M059J (cell line): ENCODE measurements at regions not wholly inside any gene's neighbourhood (a gene's known extent, or its start where the extent isn't known, plus 50 kb on each side); places are given as distances from the start of the nearest gene placed in this dataset.

Source experiments
- DNase-seq: peaks from one replicate; pipeline ENCODE4 v3.0.0-alpha.2; 2012; ENCODE audit warnings: low read depth

- no peak for DNase-seq
Observed at GRCh38 chr5:58357799-58358500, 101.9 kb downstream of the PLK2 start.

- peak; percentile 69 for DNase-seq
Observed at GRCh38 chr5:58357121-58357520, 102.8 kb downstream of the PLK2 start.

- DNase-seq: no peak
Observed at GRCh38 chr5:58356662-58357061, 103.2 kb downstream of the PLK2 start.

- DNase-seq: no peak
Observed at GRCh38 chr5:58354827-58355226, 105.1 kb downstream of the PLK2 start.

GRCh38 chr5:58353992-58354391 is 105.9 kb downstream of the PLK2 start:
- peak; percentile 25 for DNase-seq

- DNase-seq: no peak
Observed at GRCh38 chr5:58351190-58351589, 108.7 kb downstream of the PLK2 start.

GRCh38 chr5:58348996-58349728 is 110.7 kb downstream of the PLK2 start:
- DNase-seq: peak; percentile 76

GRCh38 chr5:58346041-58346440 is 113.8 kb downstream of the PLK2 start:
- DNase-seq: peak; percentile 17

- DNase-seq: no peak
Observed at GRCh38 chr5:58341476-58341875, 118.4 kb downstream of the PLK2 start.

- peak; percentile 59 for DNase-seq
Observed at GRCh38 chr5:58335518-58335917, 124.4 kb downstream of the PLK2 start.

GRCh38 chr5:58334035-58334434 is 125.9 kb downstream of the PLK2 start:
- DNase-seq: no peak

GRCh38 chr5:58330781-58331180 is 129.1 kb downstream of the PLK2 start:
- no peak for DNase-seq

GRCh38 chr5:58327289-58327688 is 132.6 kb downstream of the PLK2 start:
- DNase-seq: no peak

GRCh38 chr5:58326022-58326421 is 133.9 kb downstream of the PLK2 start:
- no peak for DNase-seq

- DNase-seq: peak; percentile 79
Observed at GRCh38 chr5:58322453-58322852, 137.4 kb downstream of the PLK2 start.

- DNase-seq: peak; percentile 78
Observed at GRCh38 chr5:58318468-58318867, 141.4 kb downstream of the PLK2 start.

GRCh38 chr5:58317808-58318207 is 142.1 kb downstream of the PLK2 start:
- peak; percentile 21 for DNase-seq

GRCh38 chr5:58317009-58317408 is 142.9 kb downstream of the PLK2 start:
- DNase-seq: no peak

GRCh38 chr5:58315794-58316193 is 144.1 kb downstream of the PLK2 start:
- no peak for DNase-seq

- DNase-seq: peak; percentile 73
Observed at GRCh38 chr5:58314356-58315210, 145.3 kb downstream of the PLK2 start.

- DNase-seq: no peak
Observed at GRCh38 chr5:58312299-58312698, 147.6 kb downstream of the PLK2 start.

- DNase-seq: no peak
Observed at GRCh38 chr5:58311526-58311925, 148.4 kb downstream of the PLK2 start.
